Fibroblast of villous mesenchyme (primary cell): ENCODE measurements at regions not wholly inside any gene's neighbourhood (a gene's known extent, or its start where the extent isn't known, plus 50 kb on each side); places are given as distances from the start of the nearest gene placed in this dataset.

Experiments
- DNase-seq: peaks from one replicate; pipeline ENCODE4 v3.0.0-alpha.2; 2010; ENCODE audit warnings: low read depth
- H3K4me3 ChIP-seq: 2 replicates; pipeline ENCODE4 v1.5.1; 2011; ENCODE audit warnings: low read depth, mild to moderate bottlenecking, low read length
- TF ChIP-seq, protein P1 (sequence below): IDR thresholded peaks from 2 replicates; pipeline ENCODE4 v1.5.1; 2012; ENCODE audit warnings: low read depth, mild to moderate bottlenecking, low read length; ENCODE audit not compliant: insufficient read depth

DNA sequence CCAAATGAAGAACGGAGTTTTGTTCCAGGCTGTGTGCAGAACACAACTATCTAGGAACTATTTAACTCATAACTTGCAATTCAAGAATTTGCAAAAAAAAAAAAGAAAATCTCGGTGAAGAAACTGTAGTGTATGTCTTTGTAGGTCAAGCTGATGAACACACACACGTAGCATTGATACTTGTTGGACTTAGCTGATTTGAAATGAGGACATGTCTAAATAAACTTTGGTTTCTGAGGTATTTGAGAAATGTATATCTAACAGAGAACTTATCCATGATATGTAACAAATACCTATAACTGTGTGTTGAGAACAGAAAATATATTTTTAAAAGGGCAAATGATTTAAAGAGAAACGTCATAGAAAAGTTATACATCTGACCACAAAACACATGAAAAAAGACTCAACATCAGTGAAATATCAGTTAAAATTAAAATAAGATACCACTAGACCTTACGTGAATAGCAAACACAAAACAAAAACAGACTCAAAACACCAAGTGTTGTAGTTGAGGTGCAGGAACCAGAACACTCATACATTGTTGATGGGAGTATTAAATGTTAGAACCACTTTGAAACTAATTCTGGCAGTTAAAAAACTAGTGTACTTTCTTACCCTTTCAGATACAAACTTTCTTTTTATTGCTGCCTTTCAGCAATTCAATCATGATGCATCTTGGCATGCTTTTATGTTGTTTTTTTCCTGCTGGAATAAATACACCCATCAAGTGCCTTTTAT, 1535.8 kb upstream of the PCDH10 start:
- TF ChIP-seq, protein P1, sequence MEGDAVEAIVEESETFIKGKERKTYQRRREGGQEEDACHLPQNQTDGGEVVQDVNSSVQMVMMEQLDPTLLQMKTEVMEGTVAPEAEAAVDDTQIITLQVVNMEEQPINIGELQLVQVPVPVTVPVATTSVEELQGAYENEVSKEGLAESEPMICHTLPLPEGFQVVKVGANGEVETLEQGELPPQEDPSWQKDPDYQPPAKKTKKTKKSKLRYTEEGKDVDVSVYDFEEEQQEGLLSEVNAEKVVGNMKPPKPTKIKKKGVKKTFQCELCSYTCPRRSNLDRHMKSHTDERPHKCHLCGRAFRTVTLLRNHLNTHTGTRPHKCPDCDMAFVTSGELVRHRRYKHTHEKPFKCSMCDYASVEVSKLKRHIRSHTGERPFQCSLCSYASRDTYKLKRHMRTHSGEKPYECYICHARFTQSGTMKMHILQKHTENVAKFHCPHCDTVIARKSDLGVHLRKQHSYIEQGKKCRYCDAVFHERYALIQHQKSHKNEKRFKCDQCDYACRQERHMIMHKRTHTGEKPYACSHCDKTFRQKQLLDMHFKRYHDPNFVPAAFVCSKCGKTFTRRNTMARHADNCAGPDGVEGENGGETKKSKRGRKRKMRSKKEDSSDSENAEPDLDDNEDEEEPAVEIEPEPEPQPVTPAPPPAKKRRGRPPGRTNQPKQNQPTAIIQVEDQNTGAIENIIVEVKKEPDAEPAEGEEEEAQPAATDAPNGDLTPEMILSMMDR = no peak
- H3K4me3 ChIP-seq = no peak overlapping the region
- DNase-seq = peak; percentile 68

- no peak overlapping the region for H3K4me3 ChIP-seq
- no peak for DNase-seq
- TF ChIP-seq, protein P1 = no peak
These were observed 1535.3 kb upstream of the PCDH10 start for GRCh38 chr4:131613824-131614216.

DNA sequence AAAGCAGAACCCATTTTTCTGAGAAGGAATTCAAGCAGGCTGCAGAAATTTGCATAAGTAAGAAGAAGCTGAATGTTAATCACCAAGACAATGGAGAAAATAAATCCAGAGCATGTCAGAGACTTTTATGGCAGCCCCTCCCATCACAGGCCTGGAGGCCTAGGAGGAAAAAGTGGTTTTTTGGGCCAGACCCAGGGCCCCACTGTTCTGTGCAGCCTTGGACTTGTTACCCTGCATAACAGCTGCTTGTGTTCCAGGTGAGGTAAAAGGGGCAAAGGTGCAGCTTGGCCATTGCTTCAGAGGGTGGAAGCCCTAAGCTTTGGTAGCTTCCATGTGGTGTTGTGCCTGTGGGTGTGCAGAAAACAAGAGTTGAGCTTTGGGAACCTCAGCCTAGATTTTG, 1516.2 kb upstream of the PCDH10 start:
- TF ChIP-seq, protein P1 = no peak
- DNase-seq = no peak
- H3K4me3 ChIP-seq = no peak overlapping the region

- TF ChIP-seq, protein P1 = no peak
- H3K4me3 ChIP-seq = no peak overlapping the region
- no peak for DNase-seq
These were observed 1513.9 kb upstream of the PCDH10 start for GRCh38 chr4:131635191-131635590.

GRCh38 chr4:131638781-131639180, 1510.3 kb upstream of the PCDH10 start:
- no peak overlapping the region for H3K4me3 ChIP-seq
- peak; percentile 60 for DNase-seq

GRCh38 chr4:131644619-131645018, 1504.5 kb upstream of the PCDH10 start:
- TF ChIP-seq, protein P1 = peak; percentile 84
- DNase-seq = peak; percentile 63
- no peak overlapping the region for H3K4me3 ChIP-seq

More at GRCh38 chr4:131638781-131639180, 1510.3 kb upstream of the PCDH10 start:
- TF ChIP-seq, protein P1 = no peak

- TF ChIP-seq, protein P1 = no peak
- H3K4me3 ChIP-seq = no peak overlapping the region
- no peak for DNase-seq
These were observed 1499.9 kb upstream of the PCDH10 start for GRCh38 chr4:131649227-131649626.
